HG03159 (cell line): ENCODE measurements at regions not wholly inside any gene's neighbourhood (a gene's known extent, or its start where the extent isn't known, plus 50 kb on each side); places are given as distances from the start of the nearest gene placed in this dataset.
"Not testable (repeated sequence)": the region's sequence is repeated elsewhere in the genome, so short reads cannot be mapped to it uniquely, and the experiment has no call there.

Experiments
- ATAC-seq: cut with Tn5 transposase; IDR thresholded peaks from one replicate; pipeline ENCODE4 v1.9.1; 2021; ENCODE audit warnings: mild to moderate bottlenecking, moderate library complexity; ENCODE audit not compliant: unreplicated experiment

GRCh38 chr11:86167499-86168164, 76.9 kb upstream of the EED start:
- no peak for ATAC-seq

GRCh38 chr11:86166287-86166686, 78.3 kb upstream of the EED start:
- ATAC-seq, result not testable (repeated sequence)

GRCh38 chr11:86164106-86164505, 80.4 kb upstream of the EED start:
- ATAC-seq, result no peak

DNA sequence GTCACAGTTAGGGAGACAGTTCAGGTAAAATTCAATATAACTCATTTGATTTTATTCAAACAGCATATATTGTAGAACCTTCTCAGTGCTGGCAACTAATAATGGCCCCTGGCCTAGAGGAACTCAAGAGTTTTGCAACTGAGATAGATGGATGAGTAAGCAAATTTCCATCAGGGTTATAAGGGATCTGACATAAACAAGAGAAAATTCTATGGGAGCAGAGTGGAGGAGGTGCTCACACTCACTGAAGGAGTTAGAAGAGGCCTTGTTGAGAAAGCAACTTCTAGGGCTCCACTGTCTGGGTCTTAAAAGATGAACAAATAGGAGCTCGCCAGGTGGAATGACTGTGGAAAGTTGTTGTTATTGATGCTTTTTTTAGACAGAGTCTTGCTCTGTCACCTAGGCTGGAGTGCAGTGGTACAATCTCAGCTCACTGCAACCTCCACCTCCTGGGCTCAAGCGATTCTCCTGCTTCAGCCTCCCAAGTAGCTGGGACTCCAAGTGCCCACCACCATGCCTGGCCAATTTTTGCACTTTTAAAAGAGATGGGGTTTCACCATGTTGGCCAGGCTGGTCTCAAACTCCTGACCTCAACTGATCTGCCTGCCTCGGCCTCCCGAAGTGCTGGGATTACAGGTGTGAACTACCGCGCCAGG, 81.2 kb upstream of the EED start:
- not testable (repeated sequence) for ATAC-seq

DNA sequence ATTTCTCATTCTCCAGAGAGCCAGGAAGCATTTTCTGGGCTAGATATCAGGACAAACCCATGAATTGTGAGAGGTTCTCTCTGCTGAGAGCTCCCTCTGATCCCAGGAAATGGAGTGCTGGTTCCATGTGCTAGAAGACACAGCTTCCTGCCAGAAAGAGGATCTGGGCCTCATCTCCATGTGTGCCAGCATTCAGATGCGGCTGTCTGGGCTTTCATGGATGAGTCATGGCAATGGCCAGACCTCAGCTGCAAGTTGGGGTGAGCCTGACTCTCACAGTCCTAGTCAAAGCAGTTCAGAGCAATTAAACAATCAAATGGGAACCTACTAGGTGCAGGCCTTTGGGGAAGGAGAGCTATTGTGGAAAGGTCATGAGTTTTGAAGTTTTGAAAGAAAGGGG, 82.3 kb upstream of the EED start:
- ATAC-seq, result no peak

- no peak for ATAC-seq
Measured at GRCh38 chr11:86161837-86162236, 82.7 kb upstream of the EED start.

DNA sequence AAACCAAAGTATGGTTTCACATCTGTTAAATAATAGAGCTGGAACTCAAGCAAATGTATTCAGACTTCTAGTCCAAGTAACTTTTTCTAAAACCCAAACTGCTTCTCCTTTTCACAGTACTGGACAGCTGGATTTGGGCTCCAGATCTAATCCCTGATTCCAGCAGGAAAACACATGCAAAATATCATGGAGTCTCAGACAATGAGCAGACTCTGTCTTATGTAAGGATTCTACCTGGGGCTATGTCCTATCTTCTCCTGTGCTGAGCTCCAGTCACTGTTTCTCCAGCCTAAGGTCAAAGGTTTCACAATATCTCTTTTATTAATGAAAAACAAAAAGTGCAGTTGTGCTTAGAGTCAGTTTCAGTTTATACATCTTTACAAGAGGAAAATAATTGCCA, 83.2 kb upstream of the EED start:
- ATAC-seq, result no peak

GRCh38 chr11:86160541-86161149, 83.9 kb upstream of the EED start:
- ATAC-seq, result no peak

GRCh38 chr11:86159581-86159891, 85.0 kb upstream of the EED start:
- ATAC-seq, result no peak

- ATAC-seq, result no peak
Measured at GRCh38 chr11:86158704-86159580, 85.6 kb upstream of the EED start.

DNA sequence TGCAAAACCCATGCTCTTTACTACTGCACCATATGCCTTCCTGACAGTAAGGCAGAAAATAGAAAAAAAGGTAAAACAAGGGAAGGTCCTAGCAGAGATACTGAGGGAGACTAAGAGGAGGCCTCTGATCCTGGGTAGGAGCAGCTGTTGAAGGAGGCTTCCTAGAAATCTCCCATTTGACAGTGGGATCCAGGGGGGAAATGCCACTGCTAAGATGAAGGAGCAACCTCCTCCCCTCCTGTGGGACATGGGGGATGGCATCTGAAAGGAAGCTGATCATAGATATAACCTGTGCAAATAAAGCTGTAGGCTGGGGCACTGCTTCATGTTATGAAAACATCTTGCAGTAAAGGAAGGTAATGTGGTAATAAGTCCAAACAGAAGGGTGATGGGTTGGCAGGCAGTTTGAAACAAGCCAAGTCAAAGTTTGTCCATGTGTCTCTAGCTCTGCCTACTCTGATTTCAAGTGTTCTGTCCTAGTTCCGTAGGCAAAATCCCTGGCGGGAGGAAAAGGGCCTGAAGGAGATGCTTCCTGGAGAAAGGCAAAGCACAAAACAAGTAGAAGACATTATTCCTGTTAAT, 86.7 kb upstream of the EED start:
- ATAC-seq, result no peak

DNA sequence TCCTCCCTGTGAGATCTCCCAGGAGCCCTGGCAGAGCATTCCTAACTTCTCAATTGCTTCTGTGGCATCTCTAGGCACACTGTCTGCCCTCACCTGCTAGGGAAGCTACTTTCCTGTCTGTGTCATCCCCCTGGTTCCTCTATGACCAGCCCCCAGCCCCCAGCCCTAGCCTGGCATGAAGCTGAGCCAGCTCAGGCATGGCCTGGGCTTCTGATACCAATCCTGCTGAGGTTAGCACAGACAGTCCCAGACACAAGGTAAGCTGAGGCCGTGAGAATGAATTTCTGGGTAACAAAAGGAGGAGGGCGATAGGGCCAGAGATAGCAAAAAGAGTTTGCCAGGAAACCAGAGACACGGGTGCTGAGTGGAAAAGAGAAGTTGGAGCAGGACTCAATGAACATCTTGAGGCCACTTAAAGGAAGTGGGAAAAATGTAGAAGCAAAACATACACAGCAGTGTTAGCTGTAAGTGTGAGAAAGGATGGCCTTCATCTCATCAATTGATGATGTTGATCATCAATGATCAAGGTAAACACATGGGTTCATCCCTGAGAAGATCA, 87.6 kb upstream of the PICALM start:
- ATAC-seq, result no peak

GRCh38 chr11:86155200-86155844, 86.4 kb upstream of the PICALM start:
- ATAC-seq, result no peak

GRCh38 chr11:86153439-86153838, 84.6 kb upstream of the PICALM start:
- no peak for ATAC-seq

DNA sequence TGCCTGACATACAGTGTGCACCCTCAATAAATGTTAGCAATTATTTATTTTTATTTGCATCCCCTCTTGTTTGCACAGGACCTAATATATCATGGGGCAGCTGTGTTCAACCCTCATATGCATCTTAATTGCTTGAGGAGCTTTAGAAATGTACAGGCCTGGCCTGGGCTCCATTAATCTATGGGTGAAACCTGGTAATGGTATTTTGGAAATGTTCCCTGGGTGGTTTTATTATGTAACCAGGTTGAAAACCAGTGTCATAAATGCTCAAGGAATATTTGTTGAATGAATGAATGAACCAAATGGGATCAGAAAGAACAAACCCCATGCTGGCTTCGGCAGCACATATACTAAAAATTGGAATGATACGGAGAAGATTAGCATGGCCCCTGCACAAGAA, 84.0 kb upstream of the PICALM start:
- ATAC-seq, result no peak

GRCh38 chr11:86152006-86152862, 83.3 kb upstream of the PICALM start:
- ATAC-seq, result no peak

- no peak for ATAC-seq
Measured at GRCh38 chr11:86151174-86152005, 82.5 kb upstream of the PICALM start.

DNA sequence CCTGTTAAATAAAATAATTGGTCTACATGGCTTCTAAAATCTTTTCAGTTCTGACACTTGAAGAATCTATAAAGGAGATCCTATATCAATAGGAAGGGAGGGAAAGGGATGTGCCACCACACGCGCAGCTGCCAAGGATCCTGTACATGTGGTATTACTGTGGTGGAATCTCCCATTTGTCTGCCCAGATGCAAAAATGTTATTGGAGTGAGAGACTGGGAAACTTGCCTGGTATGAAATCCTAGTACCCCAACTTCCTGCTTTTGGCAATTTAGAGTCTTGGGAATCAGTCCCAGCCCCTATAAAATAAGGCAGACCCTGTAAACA, 81.9 kb upstream of the PICALM start:
- no peak for ATAC-seq

- ATAC-seq, result no peak
Measured at GRCh38 chr11:86149792-86150191, 80.9 kb upstream of the PICALM start.
